ENCODE measurements at regions not wholly inside any gene's neighbourhood (a gene's known extent, or its start where the extent isn't known, plus 50 kb on each side); places are given as distances from the start of the nearest gene placed in this dataset.

DNA sequence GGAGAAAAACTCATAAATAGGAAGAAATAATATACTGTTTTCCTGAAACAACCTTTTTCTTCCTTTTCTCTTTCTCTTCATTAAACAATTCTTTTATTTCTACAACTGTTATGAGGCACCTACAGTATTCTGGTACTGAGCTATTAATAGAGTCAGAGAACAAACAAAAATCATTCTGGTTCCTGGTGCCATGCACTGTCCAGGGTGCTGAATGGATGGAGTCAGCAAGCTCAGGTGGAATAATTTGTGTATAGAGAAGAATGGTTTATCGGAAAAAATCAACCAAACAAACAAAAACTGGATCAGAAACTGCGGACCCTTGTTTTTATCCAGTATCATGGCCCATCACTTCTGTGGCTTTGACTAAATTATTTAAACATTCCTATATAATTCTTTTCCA, 430.3 kb upstream of the GOT2 start:
- no peaks in the 10 kb centered on the region for H3K4me1 Mint-ChIP-seq
- H3K27me3 Mint-ChIP-seq: no peaks in the 10 kb centered on the region
- no peak overlapping the region for H3K27ac Mint-ChIP-seq
- ATAC-seq (no peak), DNase-seq (no peak)
- H3K9me3 ChIP-seq (ENCODE audit: control insufficient read depth, low read length, poor library complexity, severe bottlenecking): no peaks in the 10 kb centered on the region
- H3K36me3 Mint-ChIP-seq (ENCODE audit: low read depth): no peaks in the 10 kb centered on the region
- H3K4me3 Mint-ChIP-seq: no peak overlapping the region

DNA sequence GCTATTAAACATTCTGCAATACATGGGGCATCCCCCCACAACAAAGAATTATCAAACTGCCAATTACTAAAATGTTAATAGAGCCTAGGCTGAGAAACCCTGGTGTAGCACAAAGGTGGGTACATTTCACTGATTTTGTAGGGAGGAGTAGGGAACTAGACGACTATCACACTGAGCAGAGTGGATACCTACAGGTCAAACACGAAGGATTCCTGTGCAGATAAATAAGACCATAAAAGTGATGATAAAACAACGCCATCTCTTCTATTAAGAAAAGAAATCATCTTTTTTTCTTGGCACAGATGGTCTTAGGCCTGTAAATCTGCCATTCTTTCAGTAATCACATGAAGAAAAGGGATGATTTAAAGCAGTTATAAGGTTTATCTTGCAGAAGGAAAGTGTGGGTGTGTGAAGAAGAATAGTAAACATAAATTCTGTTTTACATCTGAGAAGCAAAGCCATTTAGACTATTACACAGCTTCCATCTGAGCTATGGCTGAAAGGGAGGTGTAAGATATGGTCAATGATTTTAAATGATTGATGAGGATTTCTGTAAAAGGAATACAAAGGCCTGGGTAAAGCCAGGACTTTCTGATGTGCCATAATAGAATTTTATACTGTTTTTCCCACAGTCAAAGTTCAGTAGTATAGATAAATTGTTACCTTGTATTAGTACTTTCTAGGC, 429.4 kb upstream of the GOT2 start:
- Mint-ChIP-seq H3K4me3 (no peak overlapping the region), H3K36me3 (ENCODE audit: low read depth) (no peaks in the 10 kb centered on the region), H3K27ac (no peak overlapping the region), H3K27me3 (no peaks in the 10 kb centered on the region), H3K4me1 (no peaks in the 10 kb centered on the region)
- DNase-seq (no peak), ATAC-seq (no peak)
- no peaks in the 10 kb centered on the region for H3K9me3 ChIP-seq (ENCODE audit: control insufficient read depth, low read length, poor library complexity, severe bottlenecking)

DNA sequence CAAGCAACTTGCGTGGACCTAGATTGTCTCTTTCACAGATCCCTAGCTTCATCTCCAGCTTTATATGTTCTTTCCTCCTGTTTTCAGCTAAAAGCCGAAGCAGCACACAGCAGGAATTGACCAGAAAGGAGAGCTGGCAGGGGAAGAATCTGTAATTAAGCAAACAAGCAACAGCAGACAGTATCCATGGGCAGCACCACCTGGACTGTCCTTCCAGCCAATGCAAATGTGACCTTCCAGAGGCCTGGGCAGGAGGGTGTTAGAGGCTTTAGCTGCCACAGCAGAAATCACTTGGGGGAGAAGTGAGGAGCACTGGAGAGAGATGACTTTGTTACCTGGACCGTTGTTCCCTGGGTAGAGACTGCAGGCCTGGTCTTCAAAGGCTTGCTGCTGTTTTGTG, 427.6 kb upstream of the GOT2 start:
- no peaks in the 10 kb centered on the region for H3K36me3 Mint-ChIP-seq (ENCODE audit: low read depth)
- DNase-seq (no peak), ATAC-seq (no peak)
- no peak overlapping the region for H3K27ac Mint-ChIP-seq
- no peaks in the 10 kb centered on the region for H3K9me3 ChIP-seq (ENCODE audit: control insufficient read depth, low read length, poor library complexity, severe bottlenecking)
- H3K4me3 Mint-ChIP-seq: no peak overlapping the region
- H3K4me1 Mint-ChIP-seq: no peaks in the 10 kb centered on the region
- H3K27me3 Mint-ChIP-seq: no peaks in the 10 kb centered on the region

DNA sequence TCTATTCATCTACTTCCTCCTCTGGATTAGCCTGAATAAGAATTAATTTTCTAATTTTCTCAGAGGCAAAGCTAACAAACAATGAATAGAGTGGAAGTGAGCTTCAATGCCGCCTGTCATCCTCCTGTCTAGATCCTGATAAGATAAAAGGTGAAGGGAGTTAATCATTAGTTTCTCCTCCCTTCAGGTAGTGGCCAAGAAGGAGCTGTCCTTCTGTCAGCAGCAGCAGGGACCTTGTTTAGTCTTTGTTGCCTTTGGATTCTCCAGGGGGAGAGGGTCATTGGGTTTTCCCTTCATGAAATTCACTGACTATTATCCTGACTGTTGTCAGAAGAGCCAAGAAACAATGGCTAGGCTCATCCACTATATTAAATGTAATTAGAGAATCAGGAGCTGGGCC, 420.2 kb upstream of the GOT2 start:
- Mint-ChIP-seq H3K27ac (no peak overlapping the region), H3K27me3 (no peaks in the 10 kb centered on the region), H3K4me1 (no peaks in the 10 kb centered on the region), H3K4me3 (no peak overlapping the region), H3K36me3 (ENCODE audit: low read depth) (no peaks in the 10 kb centered on the region)
- no peak for ATAC-seq
- no peaks in the 10 kb centered on the region for H3K9me3 ChIP-seq (ENCODE audit: control insufficient read depth, low read length, poor library complexity, severe bottlenecking)
- DNase-seq: no peak

DNA sequence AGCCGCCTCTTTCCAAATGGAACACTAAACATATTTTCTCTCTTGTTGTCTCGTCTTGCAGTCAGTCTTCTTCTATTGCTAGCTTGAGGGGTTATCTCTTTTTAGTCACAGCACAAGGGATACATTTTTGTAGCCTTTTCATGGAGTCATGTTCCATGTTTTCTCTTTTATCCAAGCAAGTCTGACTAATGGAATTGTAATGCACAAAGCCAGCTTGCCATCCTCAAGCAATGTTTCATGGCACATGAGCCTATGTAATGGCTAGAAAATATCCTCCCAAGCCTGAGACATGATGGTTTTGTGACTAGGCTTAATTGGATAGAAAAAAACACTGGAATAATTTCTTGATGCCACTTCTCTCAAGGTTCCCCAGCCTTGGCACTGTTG, 414.6 kb upstream of the GOT2 start:
- H3K27ac Mint-ChIP-seq: no peak overlapping the region
- H3K36me3 Mint-ChIP-seq (ENCODE audit: low read depth): no peaks in the 10 kb centered on the region
- no peaks in the 10 kb centered on the region for H3K9me3 ChIP-seq (ENCODE audit: control insufficient read depth, low read length, poor library complexity, severe bottlenecking)
- no peaks in the 10 kb centered on the region for H3K4me1 Mint-ChIP-seq
- no peaks in the 10 kb centered on the region for H3K27me3 Mint-ChIP-seq
- no peak for ATAC-seq
- DNase-seq: no peak
- H3K4me3 Mint-ChIP-seq: no peak overlapping the region

DNA sequence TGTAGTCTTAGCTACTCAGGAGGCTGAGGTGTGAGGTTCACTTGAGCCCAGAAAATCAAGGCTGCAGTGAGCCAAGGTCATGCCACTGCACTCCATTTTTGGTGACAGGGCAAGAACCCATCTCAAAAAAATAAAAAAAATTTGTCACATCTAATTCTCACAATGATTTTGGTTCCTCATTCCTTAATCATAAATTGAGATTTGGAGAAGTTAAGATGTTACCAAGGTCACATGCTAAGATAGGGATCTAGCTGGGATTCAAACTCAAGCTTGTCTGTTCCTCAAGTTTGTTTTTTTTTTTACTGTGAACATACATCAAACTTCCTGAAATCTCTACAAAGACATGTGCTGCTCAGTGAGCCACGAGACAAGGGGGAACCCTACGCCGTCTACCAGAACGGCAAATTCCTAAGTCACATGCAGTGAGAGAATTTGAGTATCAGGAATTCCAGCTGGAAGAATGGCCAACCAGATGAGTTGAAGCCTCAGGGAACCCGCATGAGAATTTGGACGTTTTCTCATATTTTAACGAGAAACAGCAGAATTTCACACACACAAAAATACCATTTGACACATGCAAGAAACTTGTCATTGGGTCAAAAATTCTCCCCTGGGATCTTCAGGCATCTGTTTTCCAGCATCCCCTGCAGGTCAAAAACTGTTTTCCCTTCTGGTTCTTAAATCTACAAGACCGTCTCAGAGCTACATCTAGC, 414.1 kb upstream of the GOT2 start:
- no peaks in the 10 kb centered on the region for H3K27me3 Mint-ChIP-seq
- H3K27ac Mint-ChIP-seq: no peak overlapping the region
- H3K36me3 Mint-ChIP-seq (ENCODE audit: low read depth): no peaks in the 10 kb centered on the region
- no peaks in the 10 kb centered on the region for H3K4me1 Mint-ChIP-seq
- H3K9me3 ChIP-seq (ENCODE audit: control insufficient read depth, low read length, poor library complexity, severe bottlenecking): no peaks in the 10 kb centered on the region
- ATAC-seq (no peak), DNase-seq (no peak)
- no peak overlapping the region for H3K4me3 Mint-ChIP-seq

DNA sequence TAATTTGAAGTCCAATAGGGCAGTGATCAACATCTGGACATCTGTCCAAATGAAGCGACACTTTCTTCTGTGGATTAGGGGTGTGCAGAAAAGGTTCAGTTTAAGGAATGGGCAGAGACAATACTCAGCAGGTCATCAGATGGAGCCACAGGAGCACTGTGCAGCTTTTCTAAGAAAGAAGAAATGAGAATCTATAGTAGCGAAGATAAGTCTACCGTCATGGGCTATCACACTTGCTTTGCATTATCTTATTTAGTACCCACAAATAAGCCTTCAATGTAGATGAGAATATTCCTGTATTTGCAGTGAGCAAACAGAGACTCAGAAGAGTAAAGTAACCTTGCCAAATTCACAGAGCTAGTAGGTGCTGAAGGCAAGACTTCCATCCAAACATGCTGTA, 412.0 kb upstream of the GOT2 start:
- no peaks in the 10 kb centered on the region for H3K9me3 ChIP-seq (ENCODE audit: control insufficient read depth, low read length, poor library complexity, severe bottlenecking)
- ATAC-seq (no peak), DNase-seq (no peak)
- no peaks in the 10 kb centered on the region for H3K36me3 Mint-ChIP-seq (ENCODE audit: low read depth)
- no peaks in the 10 kb centered on the region for H3K27me3 Mint-ChIP-seq
- H3K4me3 Mint-ChIP-seq: no peak overlapping the region
- no peak overlapping the region for H3K27ac Mint-ChIP-seq
- H3K4me1 Mint-ChIP-seq: no peaks in the 10 kb centered on the region

DNA sequence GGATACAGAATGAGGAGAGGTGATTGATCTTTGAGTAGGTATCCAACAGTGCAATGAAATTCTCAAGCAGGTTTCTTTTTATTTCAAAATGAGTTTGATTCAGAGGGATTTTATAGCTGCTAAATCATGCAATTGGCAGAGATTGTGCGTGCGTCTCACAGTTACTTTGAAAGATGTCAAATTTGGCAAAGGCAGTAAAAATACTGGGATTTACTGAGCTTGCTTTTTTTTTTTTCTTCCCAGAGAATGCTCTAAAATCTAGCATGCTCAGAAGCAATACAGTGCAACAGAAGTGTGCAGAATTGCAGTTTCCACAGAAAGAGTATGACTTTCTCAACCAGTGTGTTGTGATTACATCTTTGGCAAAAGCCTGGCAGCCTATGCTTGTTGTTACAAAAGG, 410.7 kb upstream of the GOT2 start:
- Mint-ChIP-seq H3K27ac (no peak overlapping the region), H3K36me3 (ENCODE audit: low read depth) (no peaks in the 10 kb centered on the region), H3K27me3 (no peaks in the 10 kb centered on the region), H3K4me3 (no peak overlapping the region), H3K4me1 (no peaks in the 10 kb centered on the region)
- DNase-seq (no peak), ATAC-seq (no peak)
- H3K9me3 ChIP-seq (ENCODE audit: control insufficient read depth, low read length, poor library complexity, severe bottlenecking): no peaks in the 10 kb centered on the region

DNA sequence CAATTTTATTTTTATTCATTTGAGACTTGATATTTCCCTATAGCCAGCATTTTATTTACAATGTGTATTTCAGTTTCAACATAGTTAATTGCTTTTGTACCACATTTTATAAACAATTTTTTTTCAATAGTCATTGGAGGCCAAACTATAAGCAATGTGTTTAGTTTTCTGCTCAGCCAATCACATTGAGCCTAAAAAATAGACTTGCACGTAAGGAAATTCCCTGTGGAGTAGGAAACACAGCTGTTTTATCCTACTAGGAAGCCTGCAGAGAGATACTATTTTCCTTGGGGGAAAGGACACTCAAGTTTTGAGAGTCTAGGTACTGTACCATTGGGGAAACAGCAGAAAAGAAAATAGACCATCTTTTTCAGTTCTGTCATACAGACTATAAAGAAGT, 410.2 kb upstream of the GOT2 start:
- no peak overlapping the region for H3K27ac Mint-ChIP-seq
- ATAC-seq (no peak), DNase-seq (no peak)
- no peaks in the 10 kb centered on the region for H3K36me3 Mint-ChIP-seq (ENCODE audit: low read depth)
- H3K27me3 Mint-ChIP-seq: no peaks in the 10 kb centered on the region
- no peaks in the 10 kb centered on the region for H3K9me3 ChIP-seq (ENCODE audit: control insufficient read depth, low read length, poor library complexity, severe bottlenecking)
- no peaks in the 10 kb centered on the region for H3K4me1 Mint-ChIP-seq
- no peak overlapping the region for H3K4me3 Mint-ChIP-seq

DNA sequence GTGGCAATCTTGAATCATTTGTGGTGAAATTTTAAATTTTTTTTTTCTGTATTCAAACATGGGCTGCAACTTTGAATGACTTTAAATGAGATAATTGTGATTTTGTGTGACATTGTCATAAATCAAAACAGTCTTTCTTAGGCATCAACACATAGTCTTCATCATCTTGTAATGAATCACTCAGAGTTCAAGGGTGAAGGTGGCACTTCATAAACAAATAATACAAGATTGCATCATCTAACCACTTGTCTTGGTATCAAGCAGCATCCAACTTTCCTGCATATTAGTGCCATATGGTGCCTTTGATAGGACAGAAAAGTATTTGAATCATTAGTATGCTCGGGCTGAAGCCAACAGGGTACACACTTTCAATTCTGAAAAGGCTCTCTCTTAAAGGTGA, 392.4 kb upstream of the GOT2 start:
- no peaks in the 10 kb centered on the region for H3K9me3 ChIP-seq (ENCODE audit: control insufficient read depth, low read length, poor library complexity, severe bottlenecking)
- Mint-ChIP-seq H3K4me1 (no peaks in the 10 kb centered on the region), H3K4me3 (no peak overlapping the region), H3K27ac (no peak overlapping the region), H3K36me3 (ENCODE audit: low read depth) (no peaks in the 10 kb centered on the region), H3K27me3 (no peaks in the 10 kb centered on the region)
- DNase-seq (no peak), ATAC-seq (no peak)

DNA sequence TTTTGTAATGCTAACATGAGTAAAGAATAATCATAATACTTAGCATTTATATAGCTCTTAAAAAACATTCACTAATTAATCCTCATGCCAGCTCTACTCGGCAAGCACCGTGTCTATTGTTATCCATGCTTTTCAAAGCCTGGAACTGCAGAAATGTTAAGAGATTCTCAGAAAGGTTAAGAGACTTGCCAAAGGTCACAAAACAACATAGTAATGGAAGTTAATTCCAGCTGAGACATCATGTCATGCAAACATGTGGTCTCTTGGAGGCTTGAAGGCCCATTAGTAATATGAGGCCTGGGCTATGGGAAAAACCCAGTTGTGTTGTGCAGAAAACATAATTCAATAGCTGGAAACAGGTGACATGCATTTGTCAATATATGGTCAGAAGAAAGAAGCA, 389.9 kb upstream of the GOT2 start:
- H3K27me3 Mint-ChIP-seq: no peaks in the 10 kb centered on the region
- no peaks in the 10 kb centered on the region for H3K9me3 ChIP-seq (ENCODE audit: control insufficient read depth, low read length, poor library complexity, severe bottlenecking)
- no peak for DNase-seq
- no peaks in the 10 kb centered on the region for H3K36me3 Mint-ChIP-seq (ENCODE audit: low read depth)
- H3K27ac Mint-ChIP-seq: no peak overlapping the region
- no peak overlapping the region for H3K4me3 Mint-ChIP-seq
- H3K4me1 Mint-ChIP-seq: no peaks in the 10 kb centered on the region
- no peak for ATAC-seq

DNA sequence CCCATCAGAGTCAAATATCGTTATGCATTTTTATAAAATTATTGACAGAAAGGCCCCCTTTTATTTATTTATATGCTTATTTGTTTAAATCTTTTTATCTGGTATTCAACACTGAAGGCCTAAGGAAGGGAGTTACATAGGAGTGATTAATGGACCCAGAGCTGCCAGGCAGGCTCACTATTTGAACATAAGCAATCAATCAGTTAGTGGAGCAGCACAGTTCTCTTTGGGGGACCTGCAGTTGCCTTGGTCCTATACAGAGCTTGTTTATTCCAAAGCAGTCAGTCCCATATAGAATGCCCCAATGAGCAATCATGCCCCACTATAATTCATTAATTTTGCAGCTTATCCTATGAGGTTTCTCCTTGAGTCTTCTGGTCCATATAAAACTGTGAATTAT, 389.4 kb upstream of the GOT2 start:
- no peak overlapping the region for H3K27ac Mint-ChIP-seq
- DNase-seq: no peak
- H3K4me1 Mint-ChIP-seq: no peaks in the 10 kb centered on the region
- H3K27me3 Mint-ChIP-seq: no peaks in the 10 kb centered on the region
- no peak for ATAC-seq
- H3K9me3 ChIP-seq (ENCODE audit: control insufficient read depth, low read length, poor library complexity, severe bottlenecking): no peaks in the 10 kb centered on the region
- H3K36me3 Mint-ChIP-seq (ENCODE audit: low read depth): no peaks in the 10 kb centered on the region
- H3K4me3 Mint-ChIP-seq: no peak overlapping the region

DNA sequence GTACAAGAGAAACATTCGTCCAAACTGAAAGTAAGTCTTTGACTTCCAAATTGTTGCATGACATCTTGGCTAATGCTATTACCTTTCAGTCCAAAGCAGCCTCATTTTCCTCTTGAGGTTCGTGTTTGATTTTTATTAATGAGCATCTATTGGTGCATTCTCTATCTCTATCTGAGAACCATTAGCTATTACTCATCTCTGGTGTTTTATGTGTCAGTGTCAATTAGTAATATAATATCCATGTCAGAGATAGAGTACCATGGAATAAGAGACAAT, 388.1 kb upstream of the GOT2 start:
- Mint-ChIP-seq H3K4me1 (no peaks in the 10 kb centered on the region), H3K27me3 (no peaks in the 10 kb centered on the region), H3K36me3 (ENCODE audit: low read depth) (no peaks in the 10 kb centered on the region), H3K4me3 (no peak overlapping the region), H3K27ac (no peak overlapping the region)
- H3K9me3 ChIP-seq (ENCODE audit: control insufficient read depth, low read length, poor library complexity, severe bottlenecking): no peaks in the 10 kb centered on the region
- ATAC-seq: no peak
- DNase-seq: no peak

DNA sequence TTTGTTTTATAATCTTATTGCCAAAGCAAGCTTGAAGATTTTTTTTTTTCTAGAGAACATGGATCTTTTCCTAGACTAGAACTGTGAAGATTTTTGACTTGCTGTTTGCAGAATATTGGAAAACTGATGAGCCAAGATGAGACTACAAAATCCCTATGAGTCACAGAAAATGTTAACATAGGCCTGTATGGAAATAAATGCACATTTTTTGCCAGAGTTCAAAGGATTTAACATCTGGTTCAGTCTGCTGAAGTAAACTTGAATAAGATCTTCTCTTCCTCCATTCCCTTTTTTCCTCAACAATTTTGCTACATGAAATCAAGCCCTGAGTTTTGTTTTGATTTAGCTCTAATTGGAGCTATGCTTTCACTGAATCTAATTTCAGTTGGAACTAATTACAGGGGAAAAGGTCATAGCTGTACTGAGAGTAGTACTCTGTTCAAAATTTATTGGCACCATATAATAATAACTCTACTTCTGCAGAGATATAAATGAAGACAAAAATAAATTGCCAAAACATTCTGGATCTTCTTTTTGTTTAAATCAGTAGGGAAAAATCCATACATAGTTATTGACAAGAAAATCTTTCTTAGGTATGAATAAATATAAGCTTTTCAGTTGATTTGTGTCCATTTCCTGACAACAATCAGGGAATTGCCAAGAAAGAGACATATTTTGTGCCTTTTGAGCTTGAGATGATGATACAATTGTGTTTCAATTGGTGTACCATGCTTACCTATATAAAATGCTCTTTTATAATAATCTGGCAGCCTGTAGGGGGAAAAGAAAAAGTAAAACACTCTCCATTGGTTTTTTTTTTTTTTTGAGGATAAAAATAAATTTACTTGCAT, 387.5 kb upstream of the GOT2 start:
- no peak overlapping the region for H3K4me3 Mint-ChIP-seq
- ATAC-seq: no peak
- DNase-seq: no peak

More for the DNA sequence above, 387.5 kb upstream of the GOT2 start:
- H3K36me3 Mint-ChIP-seq (ENCODE audit: low read depth): no peaks in the 10 kb centered on the region
- H3K27me3 Mint-ChIP-seq: no peaks in the 10 kb centered on the region
- H3K4me1 Mint-ChIP-seq: no peaks in the 10 kb centered on the region
- no peak overlapping the region for H3K27ac Mint-ChIP-seq
- H3K9me3 ChIP-seq (ENCODE audit: control insufficient read depth, low read length, poor library complexity, severe bottlenecking): no peaks in the 10 kb centered on the region

Data from T-helper 17 cell (primary cell).